ENCODE measurements at regions not wholly inside any gene's neighbourhood (a gene's known extent, or its start where the extent isn't known, plus 50 kb on each side); places are given as distances from the start of the nearest gene placed in this dataset.

GRCh38 chr13:106367361-106367971 is 168.0 kb downstream of the EFNB2 start:
- no peak for TF ChIP-seq CTCF (IDR thresholded peaks at IDR 0.05)
- no peak for TF ChIP-seq POLR2AphosphoS5 (IDR thresholded peaks at IDR 0.05)

Measured in breast epithelium (tissue), 3 donors.